WTC11 (cell line): ENCODE measurements at regions not wholly inside any gene's neighbourhood (a gene's known extent, or its start where the extent isn't known, plus 50 kb on each side); places are given as distances from the start of the nearest gene placed in this dataset.

Source experiments
- ATAC-seq: fragments of 200-7000 bp; cut with Tn5 transposase; 2 replicates; pipeline ENCODE4 v1.10.0; 2021; ENCODE audit warnings: mild to moderate bottlenecking, moderate library complexity
- CTCF ChIA-PET: fragments of 300-600 bp; sonication (Branson Sonifier 250); formaldehyde crosslinking; loops from one replicate; lab custom pipeline; 2021; ENCODE audit warnings: antibody characterized with exemption; lab: Charles Lee
- POLR2A ChIA-PET: fragments of 350-600 bp; sonication (Branson Sonifier 250); formaldehyde crosslinking; loops from one replicate; lab custom pipeline; 2021; ENCODE audit warnings: antibody characterized with exemption; lab: Charles Lee
- DNase-seq: peaks from one replicate; pipeline ENCODE4 v3.0.0; 2021; ENCODE audit warnings: low spot score
- H3K27ac Mint-ChIP-seq: 2 replicates; pipeline ENCODE4 v1.8.0; 2021; ENCODE audit warnings: mixed read lengths
- H3K27me3 Mint-ChIP-seq: 2 replicates; pipeline ENCODE4 v1.8.0; 2021; ENCODE audit warnings: low read depth, mild to moderate bottlenecking, moderate library complexity, mixed read lengths
- H3K36me3 Mint-ChIP-seq: 2 replicates; pipeline ENCODE4 v1.8.0; 2021; ENCODE audit warnings: mixed read lengths
- H3K4me1 Mint-ChIP-seq: 2 replicates; pipeline ENCODE4 v1.8.0; 2022; ENCODE audit warnings: mixed read lengths
- H3K4me3 Mint-ChIP-seq: 2 replicates; pipeline ENCODE4 v1.8.0; 2021; ENCODE audit warnings: mild to moderate bottlenecking, moderate library complexity, mixed read lengths
- H3K9me3 Mint-ChIP-seq: 2 replicates; pipeline ENCODE4 v1.8.0; 2021; ENCODE audit warnings: mixed read lengths
- ESRRA ChIP-seq: sonication (generic); formaldehyde crosslinking; IDR thresholded peaks from 2 replicates; pipeline ENCODE4 v1.8.1; 2022; ENCODE audit warnings: mild to moderate bottlenecking, missing genetic modification reagents, borderline replicate concordance
- FOXK1 ChIP-seq: sonication (generic); formaldehyde crosslinking; IDR thresholded peaks from 2 replicates; pipeline ENCODE4 v1.8.0; 2022; ENCODE audit warnings: mild to moderate bottlenecking, moderate library complexity, missing genetic modification reagents
- GTF2I ChIP-seq: fragments of 250-450 bp; sonication (Bioruptor Pico); conservative IDR thresholded peaks from 2 replicates; pipeline ENCODE4 v1.4.0; 2021; ENCODE audit warnings: mild to moderate bottlenecking
- NFE2L1 ChIP-seq: sonication (generic); formaldehyde crosslinking; IDR thresholded peaks from 2 replicates; pipeline ENCODE4 v1.8.1; 2023; ENCODE audit warnings: missing genetic modification reagents
- RELA ChIP-seq: sonication (generic); formaldehyde crosslinking; IDR thresholded peaks from 2 replicates; pipeline ENCODE4 v1.8.1; 2022; ENCODE audit warnings: missing genetic modification reagents, mild to moderate bottlenecking, borderline replicate concordance
- SOX15 ChIP-seq: fragments of 250-450 bp; sonication (Bioruptor Pico); IDR thresholded peaks from 2 replicates; pipeline ENCODE4 v1.9.0; 2021; ENCODE audit warnings: mild to moderate bottlenecking
- SP1 ChIP-seq: sonication (generic); formaldehyde crosslinking; conservative IDR thresholded peaks from 2 replicates; pipeline ENCODE4 v1.8.1; 2022; ENCODE audit warnings: missing genetic modification reagents
- TCF7 ChIP-seq: sonication (generic); formaldehyde crosslinking; IDR thresholded peaks from 2 replicates; pipeline ENCODE4 v1.8.0; 2022; ENCODE audit warnings: mild to moderate bottlenecking, low read depth, missing genetic modification reagents, moderate library complexity
- ZBTB21 ChIP-seq: sonication (generic); formaldehyde crosslinking; IDR thresholded peaks from 2 replicates; pipeline ENCODE4 v1.8.1; 2023; ENCODE audit warnings: mild to moderate bottlenecking, missing genetic modification reagents, borderline replicate concordance
- ZNF416 ChIP-seq: fragments of 250-450 bp; sonication (Bioruptor Pico); IDR thresholded peaks from 2 replicates; pipeline ENCODE4 v1.9.0; 2021; ENCODE audit warnings: mild to moderate bottlenecking, inconsistent platforms
- TF ChIP-seq, protein P1 (sequence below): fragments of 250-450 bp; sonication (Bioruptor Pico); IDR thresholded peaks from 2 replicates; pipeline ENCODE4 v2.1.2; 2022; ENCODE audit warnings: mild to moderate bottlenecking, moderate library complexity
- TF ChIP-seq, protein P2 (sequence below): sonication (generic); formaldehyde crosslinking; IDR thresholded peaks from 2 replicates; pipeline ENCODE4 v1.8.1; 2022; ENCODE audit warnings: low read depth, missing genetic modification reagents, borderline replicate concordance
- TF ChIP-seq, protein P3 (sequence below): sonication (generic); formaldehyde crosslinking; IDR thresholded peaks from 2 replicates; pipeline ENCODE4 v1.8.0; 2023; ENCODE audit warnings: missing genetic modification reagents
- TF ChIP-seq, protein P4 (sequence below): sonication (generic); formaldehyde crosslinking; IDR thresholded peaks from 2 replicates; pipeline ENCODE4 v1.8.1; 2023; ENCODE audit warnings: mild to moderate bottlenecking, moderate library complexity, missing genetic modification reagents
- TF ChIP-seq, protein P5 (sequence below): sonication (generic); formaldehyde crosslinking; IDR thresholded peaks from 2 replicates; pipeline ENCODE4 v1.8.0; 2022; ENCODE audit warnings: missing genetic modification reagents
- TF ChIP-seq, protein P6 (sequence below): sonication (generic); formaldehyde crosslinking; IDR thresholded peaks from 2 replicates; pipeline ENCODE4 v1.8.1; 2022; ENCODE audit warnings: missing genetic modification reagents, borderline replicate concordance
- TF ChIP-seq, protein P7 (sequence below): sonication (generic); formaldehyde crosslinking; IDR thresholded peaks from 2 replicates; pipeline ENCODE4 v1.8.0; 2022; ENCODE audit warnings: mild to moderate bottlenecking, missing genetic modification reagents
- TF ChIP-seq, protein P8 (sequence below): sonication (generic); formaldehyde crosslinking; IDR thresholded peaks from 2 replicates; pipeline ENCODE4 v1.8.0; 2022; ENCODE audit warnings: mild to moderate bottlenecking, missing genetic modification reagents

DNA sequence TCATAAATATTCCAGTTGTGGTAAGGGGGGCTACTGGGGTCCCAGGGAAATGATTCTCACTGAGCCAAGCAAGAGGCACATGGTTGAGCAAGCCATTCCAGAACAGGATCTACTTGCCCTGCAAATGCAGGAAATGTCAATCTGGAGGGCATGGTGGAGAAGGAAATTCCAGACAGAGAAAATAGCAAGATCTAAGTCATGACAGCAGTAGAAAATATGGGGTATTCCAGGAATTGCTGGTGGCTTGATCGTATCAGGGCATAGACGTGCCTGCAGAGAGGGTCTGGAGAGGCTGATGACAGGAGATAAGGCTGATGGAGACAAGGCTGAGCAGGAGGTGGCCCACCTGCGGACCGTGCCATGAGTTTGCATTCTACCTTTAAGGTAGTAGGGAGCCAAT, 566.3 kb upstream of the CADM1 start:
- DNase-seq: no peak
- CTCF ChIA-PET: no interaction called here
- Mint-ChIP-seq H3K27ac (no peak overlapping the region), H3K4me3 (no peak overlapping the region), H3K36me3 (no peaks in the 10 kb centered on the region), H3K4me1 (peaks cover 5% of the 10 kb centered on the region; the same call in 1 of the 2 replicates), H3K9me3 (no peaks in the 10 kb centered on the region), H3K27me3 (peaks cover 18% of the 10 kb centered on the region)
- TF ChIP-seq, protein P1, sequence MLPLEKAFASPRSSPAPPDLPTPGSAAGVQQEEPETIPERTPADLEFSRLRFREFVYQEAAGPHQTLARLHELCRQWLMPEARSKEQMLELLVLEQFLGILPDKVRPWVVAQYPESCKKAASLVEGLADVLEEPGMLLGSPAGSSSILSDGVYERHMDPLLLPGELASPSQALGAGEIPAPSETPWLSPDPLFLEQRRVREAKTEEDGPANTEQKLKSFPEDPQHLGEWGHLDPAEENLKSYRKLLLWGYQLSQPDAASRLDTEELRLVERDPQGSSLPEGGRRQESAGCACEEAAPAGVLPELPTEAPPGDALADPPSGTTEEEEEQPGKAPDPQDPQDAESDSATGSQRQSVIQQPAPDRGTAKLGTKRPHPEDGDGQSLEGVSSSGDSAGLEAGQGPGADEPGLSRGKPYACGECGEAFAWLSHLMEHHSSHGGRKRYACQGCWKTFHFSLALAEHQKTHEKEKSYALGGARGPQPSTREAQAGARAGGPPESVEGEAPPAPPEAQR (CRISPR knock-in tag): no peak
- TF ChIP-seq SOX15 (CRISPR knock-in tag): 0 out of 2 replicates have a peak, but pooled peaks have one; percentile 66
- no peak for ATAC-seq
- POLR2A ChIA-PET: no interaction called here

DNA sequence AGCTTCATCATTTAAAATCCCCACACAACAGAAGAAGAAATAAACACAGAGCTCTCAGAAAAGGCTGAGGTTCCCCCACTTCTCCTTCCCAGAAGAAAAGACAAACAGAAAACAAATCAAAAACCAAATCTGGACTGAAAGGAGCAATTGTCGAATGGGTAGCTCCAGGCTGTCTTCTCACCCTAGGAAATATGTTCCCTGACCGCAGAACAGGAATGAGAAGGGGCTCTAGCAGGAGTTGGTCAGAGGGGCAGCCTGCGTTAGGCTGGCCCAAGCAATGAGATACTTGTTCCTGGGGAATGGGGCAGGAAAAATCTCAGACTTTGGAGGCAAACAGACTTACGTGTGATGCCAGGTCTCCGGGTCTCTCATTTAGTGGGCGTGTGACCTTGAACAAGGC, 562.6 kb upstream of the CADM1 start:
- Mint-ChIP-seq H3K9me3 (no peaks in the 10 kb centered on the region), H3K36me3 (no peaks in the 10 kb centered on the region), H3K4me3 (no peak overlapping the region), H3K27ac (no peak overlapping the region), H3K4me1 (peaks cover 16% of the 10 kb centered on the region), H3K27me3 (peaks cover 35% of the 10 kb centered on the region)
- no peak for TF ChIP-seq SP1
- no peak for TF ChIP-seq GTF2I (CRISPR knock-in tag)
- TF ChIP-seq, protein P2, sequence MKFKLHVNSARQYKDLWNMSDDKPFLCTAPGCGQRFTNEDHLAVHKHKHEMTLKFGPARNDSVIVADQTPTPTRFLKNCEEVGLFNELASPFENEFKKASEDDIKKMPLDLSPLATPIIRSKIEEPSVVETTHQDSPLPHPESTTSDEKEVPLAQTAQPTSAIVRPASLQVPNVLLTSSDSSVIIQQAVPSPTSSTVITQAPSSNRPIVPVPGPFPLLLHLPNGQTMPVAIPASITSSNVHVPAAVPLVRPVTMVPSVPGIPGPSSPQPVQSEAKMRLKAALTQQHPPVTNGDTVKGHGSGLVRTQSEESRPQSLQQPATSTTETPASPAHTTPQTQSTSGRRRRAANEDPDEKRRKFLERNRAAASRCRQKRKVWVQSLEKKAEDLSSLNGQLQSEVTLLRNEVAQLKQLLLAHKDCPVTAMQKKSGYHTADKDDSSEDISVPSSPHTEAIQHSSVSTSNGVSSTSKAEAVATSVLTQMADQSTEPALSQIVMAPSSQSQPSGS: no peak
- TF ChIP-seq, protein P3, sequence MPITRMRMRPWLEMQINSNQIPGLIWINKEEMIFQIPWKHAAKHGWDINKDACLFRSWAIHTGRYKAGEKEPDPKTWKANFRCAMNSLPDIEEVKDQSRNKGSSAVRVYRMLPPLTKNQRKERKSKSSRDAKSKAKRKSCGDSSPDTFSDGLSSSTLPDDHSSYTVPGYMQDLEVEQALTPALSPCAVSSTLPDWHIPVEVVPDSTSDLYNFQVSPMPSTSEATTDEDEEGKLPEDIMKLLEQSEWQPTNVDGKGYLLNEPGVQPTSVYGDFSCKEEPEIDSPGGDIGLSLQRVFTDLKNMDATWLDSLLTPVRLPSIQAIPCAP: no peak
- no peak for TF ChIP-seq TCF7
- TF ChIP-seq, protein P4, sequence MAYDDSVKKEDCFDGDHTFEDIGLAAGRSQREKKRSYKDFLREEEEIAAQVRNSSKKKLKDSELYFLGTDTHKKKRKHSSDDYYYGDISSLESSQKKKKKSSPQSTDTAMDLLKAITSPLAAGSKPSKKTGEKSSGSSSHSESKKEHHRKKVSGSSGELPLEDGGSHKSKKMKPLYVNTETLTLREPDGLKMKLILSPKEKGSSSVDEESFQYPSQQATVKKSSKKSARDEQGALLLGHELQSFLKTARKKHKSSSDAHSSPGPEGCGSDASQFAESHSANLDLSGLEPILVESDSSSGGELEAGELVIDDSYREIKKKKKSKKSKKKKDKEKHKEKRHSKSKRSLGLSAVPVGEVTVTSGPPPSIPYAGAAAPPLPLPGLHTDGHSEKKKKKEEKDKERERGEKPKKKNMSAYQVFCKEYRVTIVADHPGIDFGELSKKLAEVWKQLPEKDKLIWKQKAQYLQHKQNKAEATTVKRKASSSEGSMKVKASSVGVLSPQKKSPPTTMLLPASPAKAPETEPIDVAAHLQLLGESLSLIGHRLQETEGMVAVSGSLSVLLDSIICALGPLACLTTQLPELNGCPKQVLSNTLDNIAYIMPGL: no peak
- TF ChIP-seq, protein P5, sequence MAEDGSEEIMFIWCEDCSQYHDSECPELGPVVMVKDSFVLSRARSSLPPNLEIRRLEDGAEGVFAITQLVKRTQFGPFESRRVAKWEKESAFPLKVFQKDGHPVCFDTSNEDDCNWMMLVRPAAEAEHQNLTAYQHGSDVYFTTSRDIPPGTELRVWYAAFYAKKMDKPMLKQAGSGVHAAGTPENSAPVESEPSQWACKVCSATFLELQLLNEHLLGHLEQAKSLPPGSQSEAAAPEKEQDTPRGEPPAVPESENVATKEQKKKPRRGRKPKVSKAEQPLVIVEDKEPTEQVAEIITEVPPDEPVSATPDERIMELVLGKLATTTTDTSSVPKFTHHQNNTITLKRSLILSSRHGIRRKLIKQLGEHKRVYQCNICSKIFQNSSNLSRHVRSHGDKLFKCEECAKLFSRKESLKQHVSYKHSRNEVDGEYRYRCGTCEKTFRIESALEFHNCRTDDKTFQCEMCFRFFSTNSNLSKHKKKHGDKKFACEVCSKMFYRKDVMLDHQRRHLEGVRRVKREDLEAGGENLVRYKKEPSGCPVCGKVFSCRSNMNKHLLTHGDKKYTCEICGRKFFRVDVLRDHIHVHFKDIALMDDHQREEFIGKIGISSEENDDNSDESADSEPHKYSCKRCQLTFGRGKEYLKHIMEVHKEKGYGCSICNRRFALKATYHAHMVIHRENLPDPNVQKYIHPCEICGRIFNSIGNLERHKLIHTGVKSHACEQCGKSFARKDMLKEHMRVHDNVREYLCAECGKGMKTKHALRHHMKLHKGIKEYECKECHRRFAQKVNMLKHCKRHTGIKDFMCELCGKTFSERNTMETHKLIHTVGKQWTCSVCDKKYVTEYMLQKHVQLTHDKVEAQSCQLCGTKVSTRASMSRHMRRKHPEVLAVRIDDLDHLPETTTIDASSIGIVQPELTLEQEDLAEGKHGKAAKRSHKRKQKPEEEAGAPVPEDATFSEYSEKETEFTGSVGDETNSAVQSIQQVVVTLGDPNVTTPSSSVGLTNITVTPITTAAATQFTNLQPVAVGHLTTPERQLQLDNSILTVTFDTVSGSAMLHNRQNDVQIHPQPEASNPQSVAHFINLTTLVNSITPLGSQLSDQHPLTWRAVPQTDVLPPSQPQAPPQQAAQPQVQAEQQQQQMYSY (CRISPR knock-in tag): no peak
- ChIA-PET CTCF (interaction anchor here (0.8 kb wide), 1 partner anchor 11 kb away, joined by 4 read pairs; no protein-coding TSS in a partner anchor), POLR2A (no interaction called here)
- no peak for DNase-seq
- no peak for ATAC-seq

DNA sequence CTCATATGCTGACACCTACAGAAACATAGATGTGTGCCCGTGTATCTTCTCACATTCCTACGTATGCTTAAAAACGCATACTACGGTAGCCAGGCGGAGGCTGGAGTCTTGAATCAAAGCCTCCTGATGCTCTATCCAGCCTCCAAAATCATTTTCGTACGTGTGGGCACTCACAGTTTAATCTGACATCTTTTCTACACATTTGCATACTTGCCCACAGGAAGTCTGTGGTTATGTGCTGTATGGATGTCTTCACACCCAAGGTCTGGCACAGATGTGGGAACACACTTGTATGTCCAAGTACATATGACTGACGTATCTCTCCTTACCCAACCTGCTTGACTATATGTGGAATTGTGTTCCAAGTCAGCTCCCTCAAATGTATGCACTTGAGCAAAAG, 561.8 kb upstream of the CADM1 start:
- no peak for ATAC-seq
- TF ChIP-seq, protein P6, sequence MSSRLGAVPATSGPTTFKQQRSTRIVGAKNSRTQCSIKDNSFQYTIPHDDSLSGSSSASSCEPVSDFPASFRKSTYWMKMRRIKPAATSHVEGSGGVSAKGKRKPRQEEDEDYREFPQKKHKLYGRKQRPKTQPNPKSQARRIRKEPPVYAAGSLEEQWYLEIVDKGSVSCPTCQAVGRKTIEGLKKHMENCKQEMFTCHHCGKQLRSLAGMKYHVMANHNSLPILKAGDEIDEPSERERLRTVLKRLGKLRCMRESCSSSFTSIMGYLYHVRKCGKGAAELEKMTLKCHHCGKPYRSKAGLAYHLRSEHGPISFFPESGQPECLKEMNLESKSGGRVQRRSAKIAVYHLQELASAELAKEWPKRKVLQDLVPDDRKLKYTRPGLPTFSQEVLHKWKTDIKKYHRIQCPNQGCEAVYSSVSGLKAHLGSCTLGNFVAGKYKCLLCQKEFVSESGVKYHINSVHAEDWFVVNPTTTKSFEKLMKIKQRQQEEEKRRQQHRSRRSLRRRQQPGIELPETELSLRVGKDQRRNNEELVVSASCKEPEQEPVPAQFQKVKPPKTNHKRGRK (CRISPR knock-in tag): no peak
- no peak for TF ChIP-seq ZNF416 (CRISPR knock-in tag)
- TF ChIP-seq TCF7: no peak
- TF ChIP-seq FOXK1 (CRISPR knock-in tag): no peak
- no peak for TF ChIP-seq RELA (CRISPR knock-in tag)
- no peak for TF ChIP-seq ESRRA
- TF ChIP-seq, protein P7, sequence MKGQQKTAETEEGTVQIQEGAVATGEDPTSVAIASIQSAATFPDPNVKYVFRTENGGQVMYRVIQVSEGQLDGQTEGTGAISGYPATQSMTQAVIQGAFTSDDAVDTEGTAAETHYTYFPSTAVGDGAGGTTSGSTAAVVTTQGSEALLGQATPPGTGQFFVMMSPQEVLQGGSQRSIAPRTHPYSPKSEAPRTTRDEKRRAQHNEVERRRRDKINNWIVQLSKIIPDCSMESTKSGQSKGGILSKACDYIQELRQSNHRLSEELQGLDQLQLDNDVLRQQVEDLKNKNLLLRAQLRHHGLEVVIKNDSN: no peak
- TF ChIP-seq ZBTB21 (CRISPR knock-in tag): no peak
- TF ChIP-seq, protein P8, sequence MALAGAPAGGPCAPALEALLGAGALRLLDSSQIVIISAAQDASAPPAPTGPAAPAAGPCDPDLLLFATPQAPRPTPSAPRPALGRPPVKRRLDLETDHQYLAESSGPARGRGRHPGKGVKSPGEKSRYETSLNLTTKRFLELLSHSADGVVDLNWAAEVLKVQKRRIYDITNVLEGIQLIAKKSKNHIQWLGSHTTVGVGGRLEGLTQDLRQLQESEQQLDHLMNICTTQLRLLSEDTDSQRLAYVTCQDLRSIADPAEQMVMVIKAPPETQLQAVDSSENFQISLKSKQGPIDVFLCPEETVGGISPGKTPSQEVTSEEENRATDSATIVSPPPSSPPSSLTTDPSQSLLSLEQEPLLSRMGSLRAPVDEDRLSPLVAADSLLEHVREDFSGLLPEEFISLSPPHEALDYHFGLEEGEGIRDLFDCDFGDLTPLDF (CRISPR knock-in tag): no peak
- no peak for TF ChIP-seq NFE2L1 (CRISPR knock-in tag)

More for the DNA sequence above, 561.8 kb upstream of the CADM1 start:
- H3K27ac Mint-ChIP-seq: no peak overlapping the region
- H3K9me3 Mint-ChIP-seq: no peaks in the 10 kb centered on the region
- no peaks in the 10 kb centered on the region for H3K36me3 Mint-ChIP-seq
- H3K4me3 Mint-ChIP-seq: no peak overlapping the region
- peaks cover 42% of the 10 kb centered on the region for H3K27me3 Mint-ChIP-seq
- peaks cover 13% of the 10 kb centered on the region for H3K4me1 Mint-ChIP-seq
- ChIA-PET POLR2A (no interaction called here), CTCF (interaction anchor here (0.8 kb wide), 1 partner anchor 12 kb away, joined by 4 read pairs; no protein-coding TSS in a partner anchor)
- DNase-seq: no peak
